IMR-90 (cell line): ENCODE measurements at regions not wholly inside any gene's neighbourhood (a gene's known extent, or its start where the extent isn't known, plus 50 kb on each side); places are given as distances from the start of the nearest gene placed in this dataset.

Experiments
- ATAC-seq: fragments of 200-7000 bp; cut with Tn5 transposase; 2 replicates; pipeline ENCODE4 v1.9.1; 2020; ENCODE audit warnings: low read depth, mild to moderate bottlenecking, moderate library complexity
- BruUV-seq: library from RNA; stranded (reverse); fragments of 400-500 nt; replicated peaks from 2 replicates; lab custom pipeline; 2021; lab: Mats Ljungman, UMichigan
- CTCF ChIA-PET: fragments of 300-600 bp; formaldehyde crosslinking; extraction: SDS; loops from one replicate; lab custom pipeline; 2021; ENCODE audit warnings: antibody characterized with exemption; lab: Yijun Ruan, JAX
- POLR2A ChIA-PET: fragments of 300-600 bp; sonication (Branson Sonifier 250); formaldehyde crosslinking; loops from one replicate; lab custom pipeline; 2022; ENCODE audit warnings: antibody characterized with exemption; ENCODE audit not compliant: unreplicated experiment; lab: Charles Lee
- DNase-seq: peaks from one replicate; pipeline ENCODE4 v3.0.0; 2013
- H2AFZ ChIP-seq: replicated peaks from 2 replicates; pipeline ENCODE3; 2013; ENCODE audit warnings: low read length, mild to moderate bottlenecking; ENCODE audit not compliant: poor library complexity
- H2AK5ac ChIP-seq: 2 replicates; pipeline ENCODE4 v1.6.1; 2013; ENCODE audit warnings: low read depth, low read length, inconsistent platforms
- H2AK9ac ChIP-seq: replicated peaks from 2 replicates; pipeline ENCODE3; 2013; ENCODE audit warnings: mild to moderate bottlenecking, low read depth, low read length, moderate library complexity; ENCODE audit not compliant: poor library complexity
- H2BK120ac ChIP-seq: 2 replicates; pipeline ENCODE4 v1.6.1; 2013; ENCODE audit warnings: low read depth, low read length, inconsistent platforms
- H2BK15ac ChIP-seq: 3 replicates; pipeline ENCODE4 v1.6.1; 2013; ENCODE audit warnings: low read depth, low read length, inconsistent platforms
- H2BK20ac ChIP-seq: 2 replicates; pipeline ENCODE4 v1.6.1; 2013; ENCODE audit warnings: low read depth, mild to moderate bottlenecking, inconsistent platforms, low read length, moderate library complexity
- H2BK5ac ChIP-seq: 2 replicates; pipeline ENCODE4 v1.6.1; 2013; ENCODE audit warnings: mild to moderate bottlenecking, low read depth, low read length, inconsistent platforms; ENCODE audit not compliant: poor library complexity, severe bottlenecking
- H3K14ac ChIP-seq: replicated peaks from 2 replicates; pipeline ENCODE4 v1.6.1; 2013; ENCODE audit warnings: low read depth, low read length, inconsistent platforms
- H3K18ac ChIP-seq: 2 replicates; pipeline ENCODE4 v1.6.1; 2013; ENCODE audit warnings: low read depth, low read length, control low read depth
- H3K23ac ChIP-seq: 2 replicates; pipeline ENCODE4 v1.6.1; 2013; ENCODE audit warnings: low read depth, low read length, inconsistent platforms
- H3K27ac ChIP-seq: 2 replicates; pipeline ENCODE4 v1.5.1; 2013; ENCODE audit warnings: mild to moderate bottlenecking, control low read depth, low read length; ENCODE audit not compliant: insufficient read depth
- H3K27me3 ChIP-seq: 2 replicates; pipeline ENCODE4 v1.6.1; 2013; ENCODE audit warnings: low read length; ENCODE audit not compliant: control insufficient read depth, insufficient read depth
- H3K36me3 ChIP-seq: 2 replicates; pipeline ENCODE4 v1.6.1; 2013; ENCODE audit warnings: low read length, mixed read lengths; ENCODE audit not compliant: control insufficient read depth, insufficient read depth
- H3K4ac ChIP-seq: 2 replicates; pipeline ENCODE4 v1.6.1; 2013; ENCODE audit warnings: low read depth, low read length, inconsistent platforms
- H3K4me1 ChIP-seq: 2 replicates; pipeline ENCODE4 v1.6.1; 2013; ENCODE audit warnings: low read length, mixed read lengths; ENCODE audit not compliant: control insufficient read depth, insufficient read depth
- H3K4me2 ChIP-seq: 2 replicates; pipeline ENCODE4 v1.6.1; 2013; ENCODE audit warnings: low read depth, mild to moderate bottlenecking, control low read depth, low read length, moderate library complexity
- H3K4me3 ChIP-seq: 2 replicates; pipeline ENCODE4 v1.5.1; 2013; ENCODE audit warnings: low read depth, mild to moderate bottlenecking, control low read depth, low read length, moderate library complexity; ENCODE audit not compliant: insufficient read depth
- H3K56ac ChIP-seq: 2 replicates; pipeline ENCODE4 v1.6.1; 2013; ENCODE audit warnings: low read length, inconsistent platforms; ENCODE audit not compliant: insufficient read depth; ENCODE audit errors: extremely low read depth
- H3K79me1 ChIP-seq, 2 experiments: 2 replicates each; pipeline ENCODE4 v1.6.1; 2013; ENCODE audit warnings: low read length in 2 of 2, inconsistent platforms in 1 of 2, low read depth in 1 of 2
- H3K9ac ChIP-seq: 2 replicates; pipeline ENCODE4 v1.6.1; 2013; ENCODE audit warnings: low read depth, low read length, control low read depth
- H3K9me1 ChIP-seq: 2 replicates; pipeline ENCODE4 v1.6.1; 2013; ENCODE audit warnings: low read length, inconsistent platforms; ENCODE audit not compliant: insufficient read depth
- H3K9me3 ChIP-seq: 2 replicates; pipeline ENCODE4 v1.6.1; 2013; ENCODE audit warnings: low read length; ENCODE audit not compliant: control insufficient read depth, insufficient read depth
- H4K20me1 ChIP-seq: 2 replicates; pipeline ENCODE4 v1.6.1; 2013; ENCODE audit warnings: low read length, inconsistent platforms; ENCODE audit not compliant: insufficient read depth
- H4K5ac ChIP-seq: 2 replicates; pipeline ENCODE4 v1.6.1; 2013; ENCODE audit warnings: mild to moderate bottlenecking, low read depth, low read length, control low read depth
- H4K8ac ChIP-seq, 2 experiments: 2 replicates each; pipeline ENCODE4 v1.6.1; 2013; ENCODE audit warnings: low read depth in 2 of 2, low read length in 2 of 2, control low read depth in 1 of 2, inconsistent platforms in 1 of 2
- H4K91ac ChIP-seq: 2 replicates; pipeline ENCODE4 v1.6.1; 2013; ENCODE audit warnings: low read depth, low read length, inconsistent platforms; ENCODE audit not compliant: insufficient read depth
- BHLHE40 ChIP-seq: fragments of 150-350 bp; IDR thresholded peaks from 2 replicates; pipeline ENCODE4 v1.6.1; 2016; ENCODE audit warnings: mild to moderate bottlenecking, low read depth, low read length
- CEBPB ChIP-seq: IDR thresholded peaks from 2 replicates; pipeline ENCODE4 v1.6.1; 2012; ENCODE audit warnings: low read depth, low read length, improper control_type of control experiment
- CHD1 ChIP-seq: IDR thresholded peaks from 2 replicates; pipeline ENCODE4 v1.6.1; 2012; ENCODE audit warnings: low read depth, low read length, improper control_type of control experiment
- FOS ChIP-seq: fragments of 150-350 bp; IDR thresholded peaks from 2 replicates; pipeline ENCODE4 v1.6.1; 2016; ENCODE audit warnings: low read depth, low read length
- MAFK ChIP-seq: IDR thresholded peaks from 2 replicates; pipeline ENCODE4 v1.6.1; 2012; ENCODE audit warnings: low read depth, low read length, improper control_type of control experiment
- MAZ ChIP-seq: IDR thresholded peaks from 2 replicates; pipeline ENCODE4 v1.6.1; 2012; ENCODE audit warnings: low read depth, mild to moderate bottlenecking, low read length, improper control_type of control experiment, moderate library complexity, borderline replicate concordance
- MXI1 ChIP-seq: IDR thresholded peaks from 2 replicates; pipeline ENCODE4 v1.6.1; 2012; ENCODE audit warnings: low read depth, mild to moderate bottlenecking, low read length, moderate library complexity, borderline replicate concordance
- NFE2L2 ChIP-seq: fragments of 150-350 bp; IDR thresholded peaks from 2 replicates; pipeline ENCODE4 v1.6.1; 2016; ENCODE audit warnings: low read depth, mild to moderate bottlenecking, low read length
- POLR2A ChIP-seq: IDR thresholded peaks from 2 replicates; pipeline ENCODE4 v1.6.1; 2012; ENCODE audit warnings: mild to moderate bottlenecking, low read depth, low read length
- RAD21 ChIP-seq: IDR thresholded peaks from 2 replicates; pipeline ENCODE4 v1.6.1; 2012; ENCODE audit warnings: low read length, improper control_type of control experiment
- RCOR1 ChIP-seq: IDR thresholded peaks from 2 replicates; pipeline ENCODE4 v1.6.1; 2012; ENCODE audit warnings: mild to moderate bottlenecking, low read length, improper control_type of control experiment; ENCODE audit not compliant: insufficient replicate concordance
- RFX5 ChIP-seq: IDR thresholded peaks from 2 replicates; pipeline ENCODE4 v1.8.0; 2012; ENCODE audit warnings: low read depth, mild to moderate bottlenecking, low read length, moderate library complexity
- SMC3 ChIP-seq: fragments of 150-350 bp; IDR thresholded peaks from 2 replicates; pipeline ENCODE4 v1.6.1; 2016; ENCODE audit warnings: low read depth, mild to moderate bottlenecking, antibody characterized with exemption, low read length, moderate library complexity
- WGBS, 2 experiments: methylation state at CpG; one replicate each; pipeline versions ENCODE4 v1.1.5 to v1.1.7; 2013; ENCODE audit warnings: missing lambda C conversion rate in 2 of 2; ENCODE audit not compliant: insufficient read length in 1 of 2; ENCODE audit errors: extremely low coverage in 2 of 2; 5-methylcytosine and 5-hydroxymethylcytosine counted together
- dilution Hi-C: fragments of 300-500 bp; cut with HindIII; formaldehyde crosslinking; loops from one replicate; pipeline ENCODE4 v1.14.3; 2018; ENCODE audit warnings: low sequenced_read_pairs; ENCODE audit not compliant: unreplicated experiment
- in situ Hi-C: fragments of 300-500 bp; cut with MboI; formaldehyde crosslinking; loops from 3 replicates; pipeline ENCODE4 v1.14.3; 2019; ENCODE audit warnings: low sequenced_read_pairs, inconsistent platforms, mixed read lengths
- intact Hi-C: fragments of 100-400 bp; cut with micrococcal nuclease; formaldehyde crosslinking; loops from 2 replicates; pipeline ENCODE4 v1.10.0; 2022
- TF ChIP-seq, protein P1 (sequence below): fragments of 150-350 bp; IDR thresholded peaks from 2 replicates; pipeline ENCODE4 v1.6.1; 2017; ENCODE audit warnings: mild to moderate bottlenecking, antibody characterized with exemption, low read length, low read depth
- TF ChIP-seq, protein P2 (sequence below): fragments of 150-350 bp; IDR thresholded peaks from 2 replicates; pipeline ENCODE4 v1.6.1; 2016; ENCODE audit warnings: low read depth, mild to moderate bottlenecking, low read length, moderate library complexity, borderline replicate concordance
- TF ChIP-seq, protein P3 (sequence below): conservative IDR thresholded peaks from 2 replicates; pipeline ENCODE4 v1.5.1; 2012; ENCODE audit warnings: mild to moderate bottlenecking, low read depth, low read length, improper control_type of control experiment

DNA sequence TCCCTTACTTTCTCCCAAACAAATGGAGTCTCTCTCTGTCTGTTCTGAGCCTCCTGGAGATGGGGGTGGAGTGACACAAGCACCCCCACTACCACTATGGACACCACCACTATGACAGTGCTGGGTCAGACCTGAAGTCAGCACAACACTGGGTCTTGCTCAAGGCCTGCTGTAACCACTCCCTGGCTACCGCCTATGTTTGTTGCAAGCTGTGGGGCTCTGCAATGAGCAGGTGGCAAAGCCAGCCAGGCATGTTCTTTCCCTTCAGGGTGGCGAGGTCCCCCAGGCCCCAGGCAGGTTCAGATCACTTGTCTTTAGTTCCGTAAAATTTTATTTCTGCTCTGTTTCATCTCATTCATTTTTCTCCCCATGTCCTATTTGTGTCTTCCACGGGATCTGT lies 349.8 kb downstream of the TMEM121 start:
- H3K4me3 ChIP-seq, result no peak overlapping the region
- no peak overlapping the region for H2BK20ac ChIP-seq
- H4K91ac ChIP-seq, result no peak overlapping the region
- H4K5ac ChIP-seq, result no peak overlapping the region
- no TSS peak for BruUV-seq
- no peak for ATAC-seq
- H2BK5ac ChIP-seq, result no peak overlapping the region
- H3K27me3 ChIP-seq, result no peaks in the 10 kb centered on the region
- H2AK5ac ChIP-seq, result no peak overlapping the region
- dilution Hi-C loops, result no loop called here
- no peaks in the 10 kb centered on the region for H3K9me1 ChIP-seq
- no peaks in the 10 kb centered on the region for H3K36me3 ChIP-seq
- H3K14ac ChIP-seq, result no peak overlapping the region
- no peak overlapping the region for H2AFZ ChIP-seq
- in situ Hi-C loops, result no loop called here
- ChIA-PET CTCF (no interaction called here), POLR2A (no interaction called here)
- no CpG with 5 or more reads among the region's 4 CpGs for WGBS, 2 experiments
- no peak overlapping the region for H3K23ac ChIP-seq
- H3K18ac ChIP-seq, result no peak overlapping the region
- no peak overlapping the region for H4K8ac ChIP-seq
- H3K27ac ChIP-seq, result no peak overlapping the region
- no peak overlapping the region for H3K4ac ChIP-seq
- H2BK120ac ChIP-seq, result no peak overlapping the region
- intact Hi-C loops, result no loop called here
- no peaks in the 10 kb centered on the region for H3K4me1 ChIP-seq
- no peak overlapping the region for H2BK15ac ChIP-seq
- H2AK9ac ChIP-seq, result no peak overlapping the region
- H3K4me2 ChIP-seq, result no peak overlapping the region
- H3K9me3 ChIP-seq, result peaks cover 25% of the 10 kb centered on the region
- TF ChIP-seq, protein P1, sequence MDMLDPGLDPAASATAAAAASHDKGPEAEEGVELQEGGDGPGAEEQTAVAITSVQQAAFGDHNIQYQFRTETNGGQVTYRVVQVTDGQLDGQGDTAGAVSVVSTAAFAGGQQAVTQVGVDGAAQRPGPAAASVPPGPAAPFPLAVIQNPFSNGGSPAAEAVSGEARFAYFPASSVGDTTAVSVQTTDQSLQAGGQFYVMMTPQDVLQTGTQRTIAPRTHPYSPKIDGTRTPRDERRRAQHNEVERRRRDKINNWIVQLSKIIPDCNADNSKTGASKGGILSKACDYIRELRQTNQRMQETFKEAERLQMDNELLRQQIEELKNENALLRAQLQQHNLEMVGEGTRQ, result no peak
- TF ChIP-seq MXI1 (no peak), MAFK (no peak), RCOR1 (no peak), FOS (no peak), POLR2A (no peak), NFE2L2 (no peak), RFX5 (no peak), CEBPB (no peak), BHLHE40 (no peak), SMC3 (no peak), RAD21 (no peak), MAZ (no peak), CHD1 (no peak)
- TF ChIP-seq, protein P2, sequence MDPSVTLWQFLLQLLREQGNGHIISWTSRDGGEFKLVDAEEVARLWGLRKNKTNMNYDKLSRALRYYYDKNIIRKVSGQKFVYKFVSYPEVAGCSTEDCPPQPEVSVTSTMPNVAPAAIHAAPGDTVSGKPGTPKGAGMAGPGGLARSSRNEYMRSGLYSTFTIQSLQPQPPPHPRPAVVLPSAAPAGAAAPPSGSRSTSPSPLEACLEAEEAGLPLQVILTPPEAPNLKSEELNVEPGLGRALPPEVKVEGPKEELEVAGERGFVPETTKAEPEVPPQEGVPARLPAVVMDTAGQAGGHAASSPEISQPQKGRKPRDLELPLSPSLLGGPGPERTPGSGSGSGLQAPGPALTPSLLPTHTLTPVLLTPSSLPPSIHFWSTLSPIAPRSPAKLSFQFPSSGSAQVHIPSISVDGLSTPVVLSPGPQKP, result no peak
- TF ChIP-seq, protein P3, sequence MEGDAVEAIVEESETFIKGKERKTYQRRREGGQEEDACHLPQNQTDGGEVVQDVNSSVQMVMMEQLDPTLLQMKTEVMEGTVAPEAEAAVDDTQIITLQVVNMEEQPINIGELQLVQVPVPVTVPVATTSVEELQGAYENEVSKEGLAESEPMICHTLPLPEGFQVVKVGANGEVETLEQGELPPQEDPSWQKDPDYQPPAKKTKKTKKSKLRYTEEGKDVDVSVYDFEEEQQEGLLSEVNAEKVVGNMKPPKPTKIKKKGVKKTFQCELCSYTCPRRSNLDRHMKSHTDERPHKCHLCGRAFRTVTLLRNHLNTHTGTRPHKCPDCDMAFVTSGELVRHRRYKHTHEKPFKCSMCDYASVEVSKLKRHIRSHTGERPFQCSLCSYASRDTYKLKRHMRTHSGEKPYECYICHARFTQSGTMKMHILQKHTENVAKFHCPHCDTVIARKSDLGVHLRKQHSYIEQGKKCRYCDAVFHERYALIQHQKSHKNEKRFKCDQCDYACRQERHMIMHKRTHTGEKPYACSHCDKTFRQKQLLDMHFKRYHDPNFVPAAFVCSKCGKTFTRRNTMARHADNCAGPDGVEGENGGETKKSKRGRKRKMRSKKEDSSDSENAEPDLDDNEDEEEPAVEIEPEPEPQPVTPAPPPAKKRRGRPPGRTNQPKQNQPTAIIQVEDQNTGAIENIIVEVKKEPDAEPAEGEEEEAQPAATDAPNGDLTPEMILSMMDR, result no peak
- no peaks in the 10 kb centered on the region for H4K20me1 ChIP-seq
- no peaks in the 10 kb centered on the region for H3K79me1 ChIP-seq
- H3K56ac ChIP-seq, result no peak overlapping the region
- H3K9ac ChIP-seq, result no peak overlapping the region
- DNase-seq, result no peak
